ENCODE measurements at regions not wholly inside any gene's neighbourhood (a gene's known extent, or its start where the extent isn't known, plus 50 kb on each side); places are given as distances from the start of the nearest gene placed in this dataset.

DNA sequence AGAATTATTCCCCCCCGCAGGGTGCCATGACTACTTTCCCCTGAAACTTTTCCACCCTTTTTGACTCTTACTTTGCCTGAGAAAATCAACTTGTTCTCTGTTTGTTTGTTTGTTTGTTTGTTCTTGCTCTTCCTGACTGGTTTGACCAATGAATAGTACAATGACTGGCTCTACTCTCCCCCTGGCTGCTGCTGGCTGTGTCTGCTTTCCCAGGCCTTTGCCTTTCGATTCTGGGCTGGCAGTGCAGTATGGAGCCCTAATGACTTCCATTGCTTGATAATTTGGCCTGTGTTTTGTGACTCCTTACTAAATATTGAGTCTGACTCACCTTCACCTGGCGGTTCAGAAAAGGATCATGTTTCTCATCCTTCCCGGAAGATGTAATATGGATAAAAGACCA, 241.1 kb downstream of the TMEM182 start:
- TF ChIP-seq JUN (CRISPR knock-in tag; IDR thresholded peaks at IDR 0.05) (no peak), NFE2L1 (CRISPR knock-in tag; IDR thresholded peaks at IDR 0.05) (no peak), ATF1 (CRISPR knock-in tag; IDR thresholded peaks at IDR 0.05) (no peak)
- TF ChIP-seq, protein P1, sequence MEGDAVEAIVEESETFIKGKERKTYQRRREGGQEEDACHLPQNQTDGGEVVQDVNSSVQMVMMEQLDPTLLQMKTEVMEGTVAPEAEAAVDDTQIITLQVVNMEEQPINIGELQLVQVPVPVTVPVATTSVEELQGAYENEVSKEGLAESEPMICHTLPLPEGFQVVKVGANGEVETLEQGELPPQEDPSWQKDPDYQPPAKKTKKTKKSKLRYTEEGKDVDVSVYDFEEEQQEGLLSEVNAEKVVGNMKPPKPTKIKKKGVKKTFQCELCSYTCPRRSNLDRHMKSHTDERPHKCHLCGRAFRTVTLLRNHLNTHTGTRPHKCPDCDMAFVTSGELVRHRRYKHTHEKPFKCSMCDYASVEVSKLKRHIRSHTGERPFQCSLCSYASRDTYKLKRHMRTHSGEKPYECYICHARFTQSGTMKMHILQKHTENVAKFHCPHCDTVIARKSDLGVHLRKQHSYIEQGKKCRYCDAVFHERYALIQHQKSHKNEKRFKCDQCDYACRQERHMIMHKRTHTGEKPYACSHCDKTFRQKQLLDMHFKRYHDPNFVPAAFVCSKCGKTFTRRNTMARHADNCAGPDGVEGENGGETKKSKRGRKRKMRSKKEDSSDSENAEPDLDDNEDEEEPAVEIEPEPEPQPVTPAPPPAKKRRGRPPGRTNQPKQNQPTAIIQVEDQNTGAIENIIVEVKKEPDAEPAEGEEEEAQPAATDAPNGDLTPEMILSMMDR (IDR thresholded peaks at IDR 0.05), result no peak
- TF ChIP-seq, protein P2, sequence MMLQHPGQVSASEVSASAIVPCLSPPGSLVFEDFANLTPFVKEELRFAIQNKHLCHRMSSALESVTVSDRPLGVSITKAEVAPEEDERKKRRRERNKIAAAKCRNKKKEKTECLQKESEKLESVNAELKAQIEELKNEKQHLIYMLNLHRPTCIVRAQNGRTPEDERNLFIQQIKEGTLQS (CRISPR knock-in tag; conservative IDR thresholded peaks at IDR 0.05), result no peak
- TF ChIP-seq, protein P3, sequence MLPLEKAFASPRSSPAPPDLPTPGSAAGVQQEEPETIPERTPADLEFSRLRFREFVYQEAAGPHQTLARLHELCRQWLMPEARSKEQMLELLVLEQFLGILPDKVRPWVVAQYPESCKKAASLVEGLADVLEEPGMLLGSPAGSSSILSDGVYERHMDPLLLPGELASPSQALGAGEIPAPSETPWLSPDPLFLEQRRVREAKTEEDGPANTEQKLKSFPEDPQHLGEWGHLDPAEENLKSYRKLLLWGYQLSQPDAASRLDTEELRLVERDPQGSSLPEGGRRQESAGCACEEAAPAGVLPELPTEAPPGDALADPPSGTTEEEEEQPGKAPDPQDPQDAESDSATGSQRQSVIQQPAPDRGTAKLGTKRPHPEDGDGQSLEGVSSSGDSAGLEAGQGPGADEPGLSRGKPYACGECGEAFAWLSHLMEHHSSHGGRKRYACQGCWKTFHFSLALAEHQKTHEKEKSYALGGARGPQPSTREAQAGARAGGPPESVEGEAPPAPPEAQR (CRISPR knock-in tag; IDR thresholded peaks at IDR 0.05), result no peak

Data from WTC11 (cell line).